ENCODE measurements at regions not wholly inside any gene's neighbourhood (a gene's known extent, or its start where the extent isn't known, plus 50 kb on each side); places are given as distances from the start of the nearest gene placed in this dataset.

DNA sequence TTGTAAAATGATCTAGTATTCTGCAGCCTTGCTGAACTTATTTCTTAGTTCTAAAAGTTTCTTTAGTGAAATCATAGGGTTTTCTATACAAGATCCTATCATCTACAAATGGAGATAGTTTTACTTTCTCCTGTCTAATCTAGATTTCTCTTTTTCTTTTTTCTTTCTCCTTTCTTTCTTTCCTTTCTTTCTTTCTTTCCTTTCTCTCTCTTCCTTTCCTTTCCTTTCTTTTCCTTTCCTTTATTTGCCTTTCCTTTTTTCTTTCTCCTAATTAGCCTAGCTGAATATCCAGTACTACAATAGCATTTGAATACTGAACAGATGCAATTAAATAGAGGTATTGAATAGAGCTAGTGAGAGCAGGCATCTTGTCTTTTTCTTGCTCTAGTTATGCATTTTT is 186.6 kb upstream of the SPAG17 start:
- H3K4me3 ChIP-seq, result no peak overlapping the region
- no peak for DNase-seq
- no peaks in the 10 kb centered on the region for H3K27me3 ChIP-seq
- no peaks in the 10 kb centered on the region for H3K9me3 ChIP-seq
- H3K27ac ChIP-seq, result no peak overlapping the region
- H3K36me3 ChIP-seq, result no peaks in the 10 kb centered on the region
- intact Hi-C loops (cut with DNase I), result no loop called here
- no peaks in the 10 kb centered on the region for H3K4me1 ChIP-seq (ENCODE audit: insufficient read depth)
- TF ChIP-seq, protein P1, sequence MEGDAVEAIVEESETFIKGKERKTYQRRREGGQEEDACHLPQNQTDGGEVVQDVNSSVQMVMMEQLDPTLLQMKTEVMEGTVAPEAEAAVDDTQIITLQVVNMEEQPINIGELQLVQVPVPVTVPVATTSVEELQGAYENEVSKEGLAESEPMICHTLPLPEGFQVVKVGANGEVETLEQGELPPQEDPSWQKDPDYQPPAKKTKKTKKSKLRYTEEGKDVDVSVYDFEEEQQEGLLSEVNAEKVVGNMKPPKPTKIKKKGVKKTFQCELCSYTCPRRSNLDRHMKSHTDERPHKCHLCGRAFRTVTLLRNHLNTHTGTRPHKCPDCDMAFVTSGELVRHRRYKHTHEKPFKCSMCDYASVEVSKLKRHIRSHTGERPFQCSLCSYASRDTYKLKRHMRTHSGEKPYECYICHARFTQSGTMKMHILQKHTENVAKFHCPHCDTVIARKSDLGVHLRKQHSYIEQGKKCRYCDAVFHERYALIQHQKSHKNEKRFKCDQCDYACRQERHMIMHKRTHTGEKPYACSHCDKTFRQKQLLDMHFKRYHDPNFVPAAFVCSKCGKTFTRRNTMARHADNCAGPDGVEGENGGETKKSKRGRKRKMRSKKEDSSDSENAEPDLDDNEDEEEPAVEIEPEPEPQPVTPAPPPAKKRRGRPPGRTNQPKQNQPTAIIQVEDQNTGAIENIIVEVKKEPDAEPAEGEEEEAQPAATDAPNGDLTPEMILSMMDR (IDR thresholded peaks at IDR 0.05), result no peak
- no peak for TF ChIP-seq EP300 (IDR thresholded peaks at IDR 0.05)
- TF ChIP-seq POLR2A (IDR thresholded peaks at IDR 0.05), result no peak

DNA sequence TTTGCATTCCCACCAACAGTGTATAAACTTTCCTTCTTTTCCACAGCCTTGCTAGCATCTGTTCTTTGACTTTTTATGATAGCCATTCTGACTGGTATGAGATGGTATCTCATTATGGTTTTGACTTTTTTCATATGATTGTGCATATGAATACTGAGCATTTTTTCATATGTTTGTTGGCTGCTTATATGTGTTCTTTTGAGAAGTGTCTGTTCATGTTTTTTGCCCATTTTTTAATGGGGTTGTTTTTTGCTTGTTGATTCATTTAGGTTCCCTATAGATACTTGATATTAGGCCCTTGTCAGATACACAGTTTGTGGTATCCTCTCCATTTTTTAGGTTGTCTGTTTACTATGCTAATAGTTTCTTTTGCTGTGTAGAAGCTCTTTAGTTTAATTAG is 185.8 kb upstream of the SPAG17 start:
- Histone ChIP-seq H3K27ac (no peak overlapping the region), H3K36me3 (no peaks in the 10 kb centered on the region), H3K27me3 (no peaks in the 10 kb centered on the region), H3K4me3 (no peak overlapping the region), H3K9me3 (no peaks in the 10 kb centered on the region), H3K4me1 (ENCODE audit: insufficient read depth) (no peaks in the 10 kb centered on the region)
- no peak for DNase-seq
- TF ChIP-seq EP300 (IDR thresholded peaks at IDR 0.05) (no peak), POLR2A (IDR thresholded peaks at IDR 0.05) (no peak)
- TF ChIP-seq, protein P1 (IDR thresholded peaks at IDR 0.05), result no peak
- intact Hi-C loops (cut with DNase I), result no loop called here

DNA sequence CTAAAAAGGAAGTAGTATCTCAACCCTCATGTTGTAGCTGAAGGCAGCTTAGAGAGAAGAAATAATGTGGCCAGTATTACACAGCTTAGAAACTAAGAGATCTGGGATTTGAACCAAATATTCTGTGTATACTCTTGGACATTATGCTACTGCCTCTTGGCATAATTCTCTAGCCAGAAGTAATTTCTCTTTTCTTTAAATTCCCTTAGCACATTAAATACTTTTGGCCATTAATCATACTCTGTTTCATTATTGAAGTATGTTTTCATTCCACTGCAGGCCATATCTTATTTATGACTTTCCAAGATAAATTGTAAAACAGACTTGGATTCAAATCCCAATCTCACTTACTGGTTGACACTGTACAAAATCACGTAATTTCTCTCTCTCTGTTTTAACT is 181.3 kb upstream of the SPAG17 start:
- Histone ChIP-seq H3K4me1 (ENCODE audit: insufficient read depth) (no peaks in the 10 kb centered on the region), H3K27ac (no peak overlapping the region), H3K36me3 (no peaks in the 10 kb centered on the region), H3K9me3 (no peaks in the 10 kb centered on the region), H3K27me3 (no peaks in the 10 kb centered on the region), H3K4me3 (no peak overlapping the region)
- no peak for DNase-seq
- intact Hi-C loops (cut with DNase I), result no loop called here
- WGBS, 3 donors, result 0 to 37% (median 0%) methylated on average over 1 of the region's 1 CpG
- TF ChIP-seq, protein P1 (IDR thresholded peaks at IDR 0.05), result no peak
- no peak for TF ChIP-seq POLR2A (IDR thresholded peaks at IDR 0.05)
- TF ChIP-seq EP300 (IDR thresholded peaks at IDR 0.05), result no peak

DNA sequence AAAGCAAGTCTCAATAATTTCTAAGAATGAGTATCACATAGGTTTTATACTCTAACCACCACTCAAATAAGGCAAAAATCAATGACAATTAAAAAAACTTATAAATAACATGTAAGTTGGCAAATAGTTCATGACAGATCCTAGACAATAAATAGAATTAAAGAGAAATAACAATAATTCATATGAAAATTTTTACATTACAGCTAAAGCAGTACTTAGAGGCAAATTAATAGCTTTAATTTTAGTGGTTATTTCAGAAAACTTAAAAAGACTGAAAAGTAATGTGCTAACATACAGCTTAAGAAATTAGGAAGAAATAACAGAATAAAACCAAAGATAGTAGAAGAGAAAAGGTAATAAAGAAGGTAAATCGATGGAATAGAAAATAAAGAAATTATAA is 179.9 kb upstream of the SPAG17 start:
- TF ChIP-seq POLR2A (IDR thresholded peaks at IDR 0.05) (no peak), EP300 (IDR thresholded peaks at IDR 0.05) (no peak)
- TF ChIP-seq, protein P1 (IDR thresholded peaks at IDR 0.05), result no peak
- no peaks in the 10 kb centered on the region for H3K4me1 ChIP-seq (ENCODE audit: insufficient read depth)
- no peak for DNase-seq
- no peak overlapping the region for H3K27ac ChIP-seq
- H3K36me3 ChIP-seq, result no peaks in the 10 kb centered on the region
- 77 to 94% (median 86%) methylated on average over 1 of the region's 1 CpG for WGBS, 3 donors
- intact Hi-C loops (cut with DNase I), result no loop called here
- H3K4me3 ChIP-seq, result no peak overlapping the region
- H3K27me3 ChIP-seq, result no peaks in the 10 kb centered on the region
- H3K9me3 ChIP-seq, result no peaks in the 10 kb centered on the region

DNA sequence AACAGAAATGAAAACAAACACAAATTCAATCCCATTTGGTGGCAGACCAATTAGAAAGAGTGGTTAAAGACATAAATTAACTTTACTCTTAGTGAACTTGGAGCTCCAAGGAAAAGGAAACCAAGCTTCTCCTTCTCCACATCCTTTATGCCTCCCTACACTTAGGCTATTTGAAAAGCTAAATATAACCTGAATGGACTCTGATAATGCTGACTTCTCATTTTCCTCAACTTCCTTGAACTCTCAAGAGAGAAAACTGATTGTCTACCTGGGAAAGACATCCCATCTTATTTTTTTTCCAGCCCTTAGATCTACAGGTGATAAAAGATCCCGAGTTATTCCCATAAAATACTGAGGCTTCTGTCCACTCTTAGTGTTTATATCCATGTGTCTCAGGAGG is 178.4 kb upstream of the SPAG17 start:
- no peaks in the 10 kb centered on the region for H3K27me3 ChIP-seq
- TF ChIP-seq EP300 (IDR thresholded peaks at IDR 0.05), result no peak
- no peaks in the 10 kb centered on the region for H3K9me3 ChIP-seq
- H3K4me1 ChIP-seq (ENCODE audit: insufficient read depth), result no peaks in the 10 kb centered on the region
- intact Hi-C loops (cut with DNase I), result no loop called here
- H3K27ac ChIP-seq, result no peak overlapping the region
- no peak overlapping the region for H3K4me3 ChIP-seq
- WGBS, 3 donors, result 54 to 72% (median 67%) methylated on average over 1 of the region's 1 CpG
- DNase-seq, result no peak
- no peaks in the 10 kb centered on the region for H3K36me3 ChIP-seq

All from ovary (tissue), 7 donors.